Fibroblast of mammary gland (primary cell): ENCODE measurements at regions not wholly inside any gene's neighbourhood (a gene's known extent, or its start where the extent isn't known, plus 50 kb on each side); places are given as distances from the start of the nearest gene placed in this dataset.

ENCODE experiments used
- DNase-seq: peaks from one replicate; pipeline ENCODE4 v3.0.0-alpha.2; 2010; ENCODE audit warnings: low read depth
- H3K4me3 ChIP-seq: 2 replicates; pipeline ENCODE4 v1.5.1; 2011; ENCODE audit warnings: low read depth, mild to moderate bottlenecking, low read length, moderate library complexity; ENCODE audit not compliant: control insufficient read depth
- CTCF ChIP-seq: conservative IDR thresholded peaks from 2 replicates; pipeline ENCODE4 v1.5.1; 2011; ENCODE audit warnings: low read depth, low read length, inconsistent platforms; ENCODE audit not compliant: control insufficient read depth, insufficient read depth

- DNase-seq = no peak
- TF ChIP-seq CTCF = no peak
- H3K4me3 ChIP-seq = no peak overlapping the region
These were observed 72.0 kb upstream of the PCBD1 start for GRCh38 chr10:70960316-70960715.

GRCh38 chr10:70960783-70961570 lies 72.6 kb upstream of the PCBD1 start:
- no peak overlapping the region for H3K4me3 ChIP-seq
- TF ChIP-seq CTCF = no peak
- DNase-seq = no peak

- DNase-seq = no peak
- TF ChIP-seq CTCF = no peak
- no peak overlapping the region for H3K4me3 ChIP-seq
These were observed 74.3 kb upstream of the PCBD1 start for GRCh38 chr10:70962686-70963085.

GRCh38 chr10:70963271-70963670 lies 74.9 kb upstream of the PCBD1 start:
- no peak for DNase-seq
- no peak overlapping the region for H3K4me3 ChIP-seq
- TF ChIP-seq CTCF = no peak

- no peak overlapping the region for H3K4me3 ChIP-seq
- no peak for DNase-seq
- TF ChIP-seq CTCF = no peak
These were observed 75.9 kb upstream of the PCBD1 start for GRCh38 chr10:70964245-70964644.

GRCh38 chr10:70964881-70965280 lies 76.5 kb upstream of the PCBD1 start:
- no peak for TF ChIP-seq CTCF
- DNase-seq = no peak
- H3K4me3 ChIP-seq = no peak overlapping the region
